WTC11 (cell line): ENCODE measurements at regions not wholly inside any gene's neighbourhood (a gene's known extent, or its start where the extent isn't known, plus 50 kb on each side); places are given as distances from the start of the nearest gene placed in this dataset.
A peak's percentile ranks its signal among the peaks of the same experiment; 100 is the strongest.
"Not testable (repeated sequence)": the region's sequence is repeated elsewhere in the genome, so short reads cannot be mapped to it uniquely, and the experiment has no call there.

Experiments
- ATAC-seq: fragments of 200-7000 bp; cut with Tn5 transposase; 2 replicates; pipeline ENCODE4 v1.10.0; 2021; ENCODE audit warnings: mild to moderate bottlenecking, moderate library complexity
- CTCF ChIA-PET: fragments of 300-600 bp; sonication (Branson Sonifier 250); formaldehyde crosslinking; loops from one replicate; lab custom pipeline; 2021; ENCODE audit warnings: antibody characterized with exemption; lab: Charles Lee
- POLR2A ChIA-PET: fragments of 350-600 bp; sonication (Branson Sonifier 250); formaldehyde crosslinking; loops from one replicate; lab custom pipeline; 2021; ENCODE audit warnings: antibody characterized with exemption; lab: Charles Lee
- DNase-seq: peaks from one replicate; pipeline ENCODE4 v3.0.0; 2021; ENCODE audit warnings: low spot score
- H3K27ac Mint-ChIP-seq: 2 replicates; pipeline ENCODE4 v1.8.0; 2021; ENCODE audit warnings: mixed read lengths
- H3K27me3 Mint-ChIP-seq: 2 replicates; pipeline ENCODE4 v1.8.0; 2021; ENCODE audit warnings: low read depth, mild to moderate bottlenecking, moderate library complexity, mixed read lengths
- H3K36me3 Mint-ChIP-seq: 2 replicates; pipeline ENCODE4 v1.8.0; 2021; ENCODE audit warnings: mixed read lengths
- H3K4me1 Mint-ChIP-seq: 2 replicates; pipeline ENCODE4 v1.8.0; 2022; ENCODE audit warnings: mixed read lengths
- H3K4me3 Mint-ChIP-seq: 2 replicates; pipeline ENCODE4 v1.8.0; 2021; ENCODE audit warnings: mild to moderate bottlenecking, moderate library complexity, mixed read lengths
- H3K9me3 Mint-ChIP-seq: 2 replicates; pipeline ENCODE4 v1.8.0; 2021; ENCODE audit warnings: mixed read lengths
- ATF3 ChIP-seq: sonication (generic); formaldehyde crosslinking; conservative IDR thresholded peaks from 2 replicates; pipeline ENCODE4 v1.8.1; 2022; ENCODE audit warnings: mild to moderate bottlenecking, missing genetic modification reagents
- CDX4 ChIP-seq: fragments of 250-450 bp; sonication (Bioruptor Pico); IDR thresholded peaks from 2 replicates; pipeline ENCODE4 v1.9.0; 2021; ENCODE audit warnings: moderate library complexity, mild to moderate bottlenecking, inconsistent platforms, borderline replicate concordance
- ELF4 ChIP-seq: sonication (generic); formaldehyde crosslinking; IDR thresholded peaks from 2 replicates; pipeline ENCODE4 v1.8.1; 2022; ENCODE audit warnings: low read depth, mild to moderate bottlenecking, moderate library complexity, missing genetic modification reagents
- FOXJ3 ChIP-seq: sonication (generic); formaldehyde crosslinking; IDR thresholded peaks from 2 replicates; pipeline ENCODE4 v1.9.0; 2021; ENCODE audit warnings: missing genetic modification reagents, mild to moderate bottlenecking, borderline replicate concordance
- FOXP1 ChIP-seq: sonication (generic); formaldehyde crosslinking; IDR thresholded peaks from 2 replicates; pipeline ENCODE4 v1.8.0; 2022; ENCODE audit warnings: missing genetic modification reagents, mild to moderate bottlenecking, moderate library complexity, borderline replicate concordance
- GRHL2 ChIP-seq: fragments of 250-450 bp; sonication (Bioruptor Pico); IDR thresholded peaks from 2 replicates; pipeline ENCODE4 v1.8.0; 2022; ENCODE audit warnings: mild to moderate bottlenecking, moderate library complexity; ENCODE audit not compliant: insufficient replicate concordance, severe bottlenecking
- HMGA2 ChIP-seq: fragments of 250-450 bp; sonication (Bioruptor Pico); IDR thresholded peaks from 2 replicates; pipeline ENCODE4 v1.4.0; 2021; ENCODE audit warnings: mild to moderate bottlenecking, moderate library complexity
- KAT7 ChIP-seq: sonication (generic); formaldehyde crosslinking; IDR thresholded peaks from 2 replicates; pipeline ENCODE4 v1.8.1; 2023; ENCODE audit warnings: missing genetic modification reagents, mild to moderate bottlenecking, borderline replicate concordance
- MXD4 ChIP-seq: fragments of 250-450 bp; sonication (Bioruptor Pico); IDR thresholded peaks from 2 replicates; pipeline ENCODE4 v1.8.0; 2021; ENCODE audit warnings: mild to moderate bottlenecking, moderate library complexity, borderline replicate concordance
- NFE2L1 ChIP-seq: sonication (generic); formaldehyde crosslinking; IDR thresholded peaks from 2 replicates; pipeline ENCODE4 v1.8.1; 2023; ENCODE audit warnings: missing genetic modification reagents
- SP1 ChIP-seq: sonication (generic); formaldehyde crosslinking; conservative IDR thresholded peaks from 2 replicates; pipeline ENCODE4 v1.8.1; 2022; ENCODE audit warnings: missing genetic modification reagents
- TEAD4 ChIP-seq: sonication (generic); formaldehyde crosslinking; IDR thresholded peaks from 2 replicates; pipeline ENCODE4 v1.8.0; 2022; ENCODE audit warnings: mild to moderate bottlenecking, missing genetic modification reagents
- ZNF425 ChIP-seq: fragments of 250-450 bp; sonication (Bioruptor Pico); conservative IDR thresholded peaks from 2 replicates; pipeline ENCODE4 v1.9.0; 2021; ENCODE audit warnings: mild to moderate bottlenecking
- TF ChIP-seq, protein P1 (sequence below): sonication (generic); formaldehyde crosslinking; IDR thresholded peaks from 2 replicates; pipeline ENCODE4 v1.8.0; 2022; ENCODE audit warnings: missing genetic modification reagents

- TF ChIP-seq CDX4 (CRISPR knock-in tag), result no peak
- TF ChIP-seq GRHL2 (CRISPR knock-in tag), result no peak
- no peak for TF ChIP-seq MXD4
Observed at GRCh38 chr6:8837343-8837742, 402.0 kb upstream of the SLC35B3 start (continued).

DNA sequence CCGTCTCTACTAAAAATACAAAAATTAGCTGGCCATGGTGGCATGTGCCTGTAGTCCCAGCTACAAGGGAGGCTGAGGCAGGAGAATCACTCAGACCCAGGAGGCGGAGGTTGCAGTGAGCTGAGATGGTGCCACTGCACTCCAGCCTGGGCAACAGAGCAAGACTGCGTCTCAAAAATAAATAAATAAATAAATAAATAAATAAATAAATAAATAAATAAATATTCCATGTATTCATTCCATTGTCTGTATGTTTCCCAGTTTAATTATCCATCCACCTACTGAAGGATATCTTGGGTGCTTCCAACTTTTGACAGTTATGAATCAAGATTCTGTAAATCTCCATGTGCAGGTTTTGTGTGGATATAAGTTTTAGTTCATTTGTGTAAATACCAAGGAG is 397.4 kb upstream of the SLC35B3 start:
- ATAC-seq, DNase-seq, H3K27ac Mint-ChIP-seq, POLR2A ChIA-PET, H3K36me3 Mint-ChIP-seq, CTCF ChIA-PET, H3K27me3 Mint-ChIP-seq, H3K4me3 Mint-ChIP-seq, H3K9me3 Mint-ChIP-seq: not testable (repeated sequence)
- 0 out of 2 replicates have a peak, but pooled peaks have one; percentile 8 for TF ChIP-seq HMGA2 (CRISPR knock-in tag)
- H3K4me1 Mint-ChIP-seq, result peaks cover 17% of the 10 kb centered on the region

DNA sequence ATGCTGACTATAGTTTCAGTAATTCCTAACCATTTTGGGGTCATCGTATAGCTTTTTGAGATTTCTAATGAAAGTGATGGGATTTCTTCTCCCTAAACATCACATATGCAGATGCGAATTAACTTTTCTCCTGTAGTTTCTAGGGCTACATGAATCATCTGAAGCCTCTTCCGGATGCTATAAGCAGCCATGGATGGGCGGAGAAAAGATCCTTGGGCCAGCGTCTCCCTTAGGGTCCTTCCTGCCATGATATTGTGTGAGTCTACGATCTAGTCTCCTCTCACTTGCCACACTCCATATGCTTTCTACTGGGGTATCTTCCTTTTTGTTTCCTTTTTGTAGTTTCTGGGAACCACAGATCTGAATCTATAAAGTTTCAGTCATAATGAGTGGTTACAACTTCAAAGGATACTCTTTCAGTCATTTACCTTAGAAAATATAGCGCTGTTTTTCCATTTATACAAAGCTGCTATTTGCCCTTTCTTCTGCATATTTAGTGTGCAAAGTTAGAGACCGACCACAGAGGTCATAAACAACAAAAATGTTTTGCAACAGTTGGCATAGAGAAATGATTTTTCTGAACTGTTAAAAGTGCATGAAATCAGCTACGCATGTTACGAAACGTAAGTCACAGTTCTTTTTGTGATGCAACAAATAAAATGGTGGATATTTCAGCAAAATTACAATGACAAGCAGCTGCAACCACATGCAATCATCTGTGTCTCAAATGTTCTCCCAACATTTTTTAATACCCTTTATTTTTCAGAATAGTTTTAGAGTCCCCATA is 396.2 kb upstream of the SLC35B3 start:
- no peak for DNase-seq
- H3K27me3 Mint-ChIP-seq, result no peaks in the 10 kb centered on the region
- peaks cover 12% of the 10 kb centered on the region for H3K4me1 Mint-ChIP-seq
- H3K36me3 Mint-ChIP-seq, result no peaks in the 10 kb centered on the region
- CTCF ChIA-PET, result no interaction called here
- ATAC-seq, result no peak
- peaks cover 4% of the 10 kb centered on the region for H3K9me3 Mint-ChIP-seq
- POLR2A ChIA-PET, result no interaction called here
- H3K27ac Mint-ChIP-seq, result no peak overlapping the region
- no peak for TF ChIP-seq FOXP1 (CRISPR knock-in tag)
- TF ChIP-seq NFE2L1 (CRISPR knock-in tag), result no peak
- TF ChIP-seq FOXJ3 (CRISPR knock-in tag), result no peak
- TF ChIP-seq TEAD4 (CRISPR knock-in tag), result no peak
- TF ChIP-seq ELF4 (CRISPR knock-in tag), result no peak
- no peak for TF ChIP-seq ATF3 (CRISPR knock-in tag)
- TF ChIP-seq ZNF425 (CRISPR knock-in tag), result no peak
- no peak for TF ChIP-seq SP1 (CRISPR knock-in tag)
- TF ChIP-seq, protein P1, sequence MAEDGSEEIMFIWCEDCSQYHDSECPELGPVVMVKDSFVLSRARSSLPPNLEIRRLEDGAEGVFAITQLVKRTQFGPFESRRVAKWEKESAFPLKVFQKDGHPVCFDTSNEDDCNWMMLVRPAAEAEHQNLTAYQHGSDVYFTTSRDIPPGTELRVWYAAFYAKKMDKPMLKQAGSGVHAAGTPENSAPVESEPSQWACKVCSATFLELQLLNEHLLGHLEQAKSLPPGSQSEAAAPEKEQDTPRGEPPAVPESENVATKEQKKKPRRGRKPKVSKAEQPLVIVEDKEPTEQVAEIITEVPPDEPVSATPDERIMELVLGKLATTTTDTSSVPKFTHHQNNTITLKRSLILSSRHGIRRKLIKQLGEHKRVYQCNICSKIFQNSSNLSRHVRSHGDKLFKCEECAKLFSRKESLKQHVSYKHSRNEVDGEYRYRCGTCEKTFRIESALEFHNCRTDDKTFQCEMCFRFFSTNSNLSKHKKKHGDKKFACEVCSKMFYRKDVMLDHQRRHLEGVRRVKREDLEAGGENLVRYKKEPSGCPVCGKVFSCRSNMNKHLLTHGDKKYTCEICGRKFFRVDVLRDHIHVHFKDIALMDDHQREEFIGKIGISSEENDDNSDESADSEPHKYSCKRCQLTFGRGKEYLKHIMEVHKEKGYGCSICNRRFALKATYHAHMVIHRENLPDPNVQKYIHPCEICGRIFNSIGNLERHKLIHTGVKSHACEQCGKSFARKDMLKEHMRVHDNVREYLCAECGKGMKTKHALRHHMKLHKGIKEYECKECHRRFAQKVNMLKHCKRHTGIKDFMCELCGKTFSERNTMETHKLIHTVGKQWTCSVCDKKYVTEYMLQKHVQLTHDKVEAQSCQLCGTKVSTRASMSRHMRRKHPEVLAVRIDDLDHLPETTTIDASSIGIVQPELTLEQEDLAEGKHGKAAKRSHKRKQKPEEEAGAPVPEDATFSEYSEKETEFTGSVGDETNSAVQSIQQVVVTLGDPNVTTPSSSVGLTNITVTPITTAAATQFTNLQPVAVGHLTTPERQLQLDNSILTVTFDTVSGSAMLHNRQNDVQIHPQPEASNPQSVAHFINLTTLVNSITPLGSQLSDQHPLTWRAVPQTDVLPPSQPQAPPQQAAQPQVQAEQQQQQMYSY (CRISPR knock-in tag), result no peak
- no peak for TF ChIP-seq KAT7 (CRISPR knock-in tag)
- no peak overlapping the region for H3K4me3 Mint-ChIP-seq
